ENCODE measurements at regions not wholly inside any gene's neighbourhood (a gene's known extent, or its start where the extent isn't known, plus 50 kb on each side); places are given as distances from the start of the nearest gene placed in this dataset.

GRCh38 chr11:106425819-106426218 is 348.4 kb downstream of the AASDHPPT start:
- Histone ChIP-seq H3K27me3 (ENCODE audit: control insufficient read depth in 1 of 2, insufficient read depth in 2 of 2, low read length in 2 of 2) (no peaks in the 10 kb centered on the region), H4K20me1 (ENCODE audit: insufficient read depth, low read length) (no peaks in the 10 kb centered on the region), H3K4me1 (ENCODE audit: insufficient read depth, low read length) (no peaks in the 10 kb centered on the region), H3K36me3 (replicated peaks in 1 of 2; ENCODE audit: control insufficient read depth in 1 of 2, insufficient read depth in 2 of 2, low read length in 2 of 2) (no peaks in the 10 kb centered on the region), H3K27ac (ENCODE audit: extremely low read length, insufficient read depth, low read length) (no peak overlapping the region), H3K9me3 (ENCODE audit: low read length) (peaks cover 16% of the 10 kb centered on the region), H3K79me2 (ENCODE audit: insufficient read depth, low read length) (no peaks in the 10 kb centered on the region), H3K4me2 (ENCODE audit: low read depth, low read length) (no peak overlapping the region), H3K4me3 (replicated peaks in 1 of 3; ENCODE audit: insufficient read depth in 1 of 3, low read depth in 2 of 3, low read length in 3 of 3) (no peak overlapping the region), H2AFZ (ENCODE audit: low read length) (no peak overlapping the region), H3K9ac (ENCODE audit: insufficient read depth, low read depth, low read length) (no peak overlapping the region)
- TF ChIP-seq NFAT5 (CRISPR knock-in tag; IDR thresholded peaks at IDR 0.05) (no peak), ZNF781 (CRISPR knock-in tag; IDR thresholded peaks at IDR 0.05; ENCODE audit: borderline replicate concordance, not compliant biosample characterization) (no peak), THRA (CRISPR knock-in tag; IDR thresholded peaks at IDR 0.05; ENCODE audit: borderline replicate concordance) (no peak), TFE3 (CRISPR knock-in tag; IDR thresholded peaks at IDR 0.05) (no peak), GMEB2 (CRISPR knock-in tag; IDR thresholded peaks at IDR 0.05; ENCODE audit: low read depth) (no peak), ZNF382 (CRISPR knock-in tag; IDR thresholded peaks at IDR 0.05; ENCODE audit: borderline replicate concordance) (no peak), PATZ1 (CRISPR knock-in tag; IDR thresholded peaks at IDR 0.05) (no peak), KMT2A (CRISPR knock-in tag; IDR thresholded peaks at IDR 0.05) (no peak)
- ChIA-PET CTCF (ENCODE audit: low intra/inter-chr PET ratio, low total read pairs) (no interaction called here), POLR2A (no interaction called here)
- ATAC-seq (no peak), DNase-seq (ENCODE audit: low spot score) (no peak), FAIRE-seq (no peak)
- intact Hi-C loops (cut with micrococcal nuclease; ENCODE audit: unreplicated experiment), result no loop called here
- BruUV-seq (replicated peaks), result no TSS peak
- in situ Hi-C loops (cut with HindIII; ENCODE audit: extremely low pct_ligation_motif_present, low pct_unique_long_range_greater_than_20kb), result no loop called here
- WGBS (ENCODE audit: low lambda C conversion rate), result 58% methylated on average over 2 of the region's 2 CpGs
